ENCODE measurements at regions not wholly inside any gene's neighbourhood (a gene's known extent, or its start where the extent isn't known, plus 50 kb on each side); places are given as distances from the start of the nearest gene placed in this dataset.
"Not testable (repeated sequence)": the region's sequence is repeated elsewhere in the genome, so short reads cannot be mapped to it uniquely, and the experiment has no call there.

GRCh38 chr9:80771555-80772347 is 917.6 kb downstream of the TLE1 start:
- no peak for DNase-seq
- Mint-ChIP-seq H3K27ac (ENCODE audit: unreplicated experiment) (no peak overlapping the region), H3K27me3 (ENCODE audit: unreplicated experiment) (no peaks in the 10 kb centered on the region), H3K36me3 (ENCODE audit: insufficient read depth, unreplicated experiment) (no peaks in the 10 kb centered on the region), H3K4me1 (ENCODE audit: low read depth, unreplicated experiment) (no peaks in the 10 kb centered on the region), H3K4me3 (ENCODE audit: low read depth, unreplicated experiment) (no peak overlapping the region), H3K9me3 (ENCODE audit: low read depth, unreplicated experiment) (no peaks in the 10 kb centered on the region)
- CTCF ChIA-PET: no interaction called here
- intact Hi-C loops (cut with micrococcal nuclease; ENCODE audit: unreplicated experiment): no loop called here
- BruUV-seq (replicated peaks): no TSS peak
- TF ChIP-seq, protein P1, sequence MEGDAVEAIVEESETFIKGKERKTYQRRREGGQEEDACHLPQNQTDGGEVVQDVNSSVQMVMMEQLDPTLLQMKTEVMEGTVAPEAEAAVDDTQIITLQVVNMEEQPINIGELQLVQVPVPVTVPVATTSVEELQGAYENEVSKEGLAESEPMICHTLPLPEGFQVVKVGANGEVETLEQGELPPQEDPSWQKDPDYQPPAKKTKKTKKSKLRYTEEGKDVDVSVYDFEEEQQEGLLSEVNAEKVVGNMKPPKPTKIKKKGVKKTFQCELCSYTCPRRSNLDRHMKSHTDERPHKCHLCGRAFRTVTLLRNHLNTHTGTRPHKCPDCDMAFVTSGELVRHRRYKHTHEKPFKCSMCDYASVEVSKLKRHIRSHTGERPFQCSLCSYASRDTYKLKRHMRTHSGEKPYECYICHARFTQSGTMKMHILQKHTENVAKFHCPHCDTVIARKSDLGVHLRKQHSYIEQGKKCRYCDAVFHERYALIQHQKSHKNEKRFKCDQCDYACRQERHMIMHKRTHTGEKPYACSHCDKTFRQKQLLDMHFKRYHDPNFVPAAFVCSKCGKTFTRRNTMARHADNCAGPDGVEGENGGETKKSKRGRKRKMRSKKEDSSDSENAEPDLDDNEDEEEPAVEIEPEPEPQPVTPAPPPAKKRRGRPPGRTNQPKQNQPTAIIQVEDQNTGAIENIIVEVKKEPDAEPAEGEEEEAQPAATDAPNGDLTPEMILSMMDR (IDR thresholded peaks at IDR 0.05; ENCODE audit: unreplicated experiment): no peak

DNA sequence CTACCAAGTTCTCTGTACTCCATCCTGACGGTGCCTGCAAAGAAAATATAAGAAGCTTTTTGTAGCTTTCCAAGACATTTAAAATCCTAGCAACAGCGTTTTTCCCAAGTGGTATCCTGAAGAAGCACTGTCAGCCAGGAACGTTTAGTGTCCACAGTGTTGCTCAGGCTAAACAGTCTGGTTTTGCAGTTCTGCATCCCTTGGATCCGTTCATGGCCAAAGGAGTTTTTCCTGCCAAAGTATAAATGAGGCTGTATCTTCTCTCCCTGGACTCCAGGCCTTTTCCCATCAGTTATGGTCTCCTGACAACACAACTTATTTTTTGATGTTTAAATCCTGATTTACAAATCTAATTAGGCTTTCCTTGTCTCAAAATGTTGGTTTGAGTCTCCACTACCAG is 925.8 kb downstream of the TLE1 start:
- no peak for DNase-seq
- Mint-ChIP-seq H3K4me3 (ENCODE audit: low read depth, unreplicated experiment) (no peak overlapping the region), H3K27me3 (ENCODE audit: unreplicated experiment) (no peaks in the 10 kb centered on the region), H3K9me3 (ENCODE audit: low read depth, unreplicated experiment) (no peaks in the 10 kb centered on the region), H3K4me1 (ENCODE audit: low read depth, unreplicated experiment) (no peaks in the 10 kb centered on the region), H3K36me3 (ENCODE audit: insufficient read depth, unreplicated experiment) (no peaks in the 10 kb centered on the region), H3K27ac (ENCODE audit: unreplicated experiment) (no peak overlapping the region)
- no TSS peak for BruUV-seq (replicated peaks)
- intact Hi-C loops (cut with micrococcal nuclease; ENCODE audit: unreplicated experiment): no loop called here
- TF ChIP-seq, protein P1 (IDR thresholded peaks at IDR 0.05; ENCODE audit: unreplicated experiment): no peak
- CTCF ChIA-PET: no interaction called here

- H3K9me3 Mint-ChIP-seq (ENCODE audit: low read depth, unreplicated experiment): peaks cover 2% of the 10 kb centered on the region
- no peak for DNase-seq
- TF ChIP-seq, protein P1 (IDR thresholded peaks at IDR 0.05; ENCODE audit: unreplicated experiment): no peak
Observed at GRCh38 chr9:80755586-80755985, 933.8 kb downstream of the TLE1 start.

DNA sequence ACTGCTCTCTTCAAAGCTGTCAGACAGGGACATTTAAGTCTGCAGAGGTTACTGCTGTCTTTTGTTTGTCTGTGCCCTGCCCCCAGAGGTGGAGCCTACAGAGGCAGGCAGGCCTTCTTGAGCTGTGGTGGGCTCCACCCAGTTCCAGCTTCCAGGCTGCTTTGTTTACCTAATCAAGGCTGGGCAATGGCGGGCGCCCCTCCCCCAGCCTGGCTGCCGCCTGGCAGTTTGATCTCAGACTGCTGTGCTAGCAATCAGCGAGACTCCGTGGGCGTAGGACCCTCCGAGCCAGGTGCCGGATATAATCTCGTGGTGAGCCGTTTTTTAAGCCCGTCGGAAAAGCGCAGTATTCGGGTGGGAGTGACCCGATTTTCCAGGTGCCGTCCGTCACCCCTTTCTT is 942.3 kb downstream of the TLE1 start:
- BruUV-seq (replicated peaks); H3K4me3 Mint-ChIP-seq (ENCODE audit: low read depth, unreplicated experiment); H3K27ac Mint-ChIP-seq (ENCODE audit: unreplicated experiment); H3K9me3 Mint-ChIP-seq (ENCODE audit: low read depth, unreplicated experiment); DNase-seq; CTCF ChIA-PET; H3K4me1 Mint-ChIP-seq (ENCODE audit: low read depth, unreplicated experiment); intact Hi-C loops (cut with micrococcal nuclease; ENCODE audit: unreplicated experiment); H3K36me3 Mint-ChIP-seq (ENCODE audit: insufficient read depth, unreplicated experiment); H3K27me3 Mint-ChIP-seq (ENCODE audit: unreplicated experiment): not testable (repeated sequence)

More at GRCh38 chr9:80755586-80755985, 933.8 kb downstream of the TLE1 start:
- no peaks in the 10 kb centered on the region for H3K27me3 Mint-ChIP-seq (ENCODE audit: unreplicated experiment)
- intact Hi-C loops (cut with micrococcal nuclease; ENCODE audit: unreplicated experiment): no loop called here
- no peak overlapping the region for H3K4me3 Mint-ChIP-seq (ENCODE audit: low read depth, unreplicated experiment)
- no peak overlapping the region for H3K27ac Mint-ChIP-seq (ENCODE audit: unreplicated experiment)
- CTCF ChIA-PET: no interaction called here
- BruUV-seq (replicated peaks): no TSS peak
- no peaks in the 10 kb centered on the region for H3K4me1 Mint-ChIP-seq (ENCODE audit: low read depth, unreplicated experiment)
- no peaks in the 10 kb centered on the region for H3K36me3 Mint-ChIP-seq (ENCODE audit: insufficient read depth, unreplicated experiment)

- BruUV-seq (replicated peaks): no TSS peak
- no peaks in the 10 kb centered on the region for H3K27me3 Mint-ChIP-seq (ENCODE audit: unreplicated experiment)
- H3K27ac Mint-ChIP-seq (ENCODE audit: unreplicated experiment): no peak overlapping the region
- no peaks in the 10 kb centered on the region for H3K36me3 Mint-ChIP-seq (ENCODE audit: insufficient read depth, unreplicated experiment)
- intact Hi-C loops (cut with micrococcal nuclease; ENCODE audit: unreplicated experiment): no loop called here
- no peaks in the 10 kb centered on the region for H3K9me3 Mint-ChIP-seq (ENCODE audit: low read depth, unreplicated experiment)
- TF ChIP-seq, protein P1 (IDR thresholded peaks at IDR 0.05; ENCODE audit: unreplicated experiment): no peak
- no peak for DNase-seq
- no peak overlapping the region for H3K4me3 Mint-ChIP-seq (ENCODE audit: low read depth, unreplicated experiment)
- CTCF ChIA-PET: no interaction called here
- H3K4me1 Mint-ChIP-seq (ENCODE audit: low read depth, unreplicated experiment): no peaks in the 10 kb centered on the region
Observed at GRCh38 chr9:80732506-80732905, 956.8 kb downstream of the TLE1 start.
